Vagina (tissue), 2 donors: ENCODE measurements at regions not wholly inside any gene's neighbourhood (a gene's known extent, or its start where the extent isn't known, plus 50 kb on each side); places are given as distances from the start of the nearest gene placed in this dataset.

Experiments
- CTCF ChIP-seq, 3 experiments: fragments of 450-650 bp in 2 of 3; fragments of 200-600 bp in 1 of 3; sonication (generic) in 1 of 3; IDR thresholded peaks; one replicate each; pipeline ENCODE4 v1.5.1; 2017 to 2019; ENCODE audit warnings: antibody characterized with exemption in 3 of 3, mild to moderate bottlenecking in 2 of 3, moderate library complexity in 2 of 3
- POLR2A ChIP-seq, 2 donors: fragments of 450-650 bp; IDR thresholded peaks; one replicate each; pipeline ENCODE4 v1.6.1; 2017; ENCODE audit warnings: antibody characterized with exemption in 2 of 2, mild to moderate bottlenecking in 2 of 2, moderate library complexity in 2 of 2

DNA sequence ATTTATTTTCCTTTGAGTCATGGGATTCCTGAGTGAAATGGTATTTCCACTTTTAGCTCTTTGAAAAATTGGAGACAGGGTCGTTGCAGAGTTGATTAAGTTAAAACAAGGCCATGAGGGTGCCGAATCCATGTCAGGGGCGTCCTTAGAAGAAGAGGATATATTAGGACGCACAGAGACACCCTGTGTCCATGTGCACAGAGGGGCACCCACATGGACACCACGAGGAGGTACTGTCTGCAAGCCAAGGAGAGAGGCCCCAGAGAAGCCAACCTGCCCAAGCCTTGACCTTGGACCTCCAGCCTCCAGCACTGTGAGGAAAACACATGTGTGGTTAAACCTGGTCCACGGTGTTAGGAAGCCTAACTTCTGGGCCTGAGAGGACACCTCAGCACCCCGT lies 113.9 kb upstream of the THBS2 start:
- TF ChIP-seq CTCF (IDR thresholded peaks at IDR 0.05) (no peak), POLR2A (IDR thresholded peaks at IDR 0.05) (no peak)
